H1 (cell line): ENCODE measurements at regions not wholly inside any gene's neighbourhood (a gene's known extent, or its start where the extent isn't known, plus 50 kb on each side); places are given as distances from the start of the nearest gene placed in this dataset.

ENCODE experiments used
- POLR2AphosphoS5 ChIP-seq: IDR thresholded peaks from 2 replicates; pipeline ENCODE4 v1.6.1; 2011; ENCODE audit warnings: low read depth, low read length
- TF ChIP-seq, protein P1 (sequence below), 3 experiments: IDR thresholded peaks; 1 replicate in 2 of 3; 2 replicates in 1 of 3; pipeline versions ENCODE4 v1.5.1 to v1.6.1; 2011; ENCODE audit warnings: low read length in 3 of 3, mild to moderate bottlenecking in 3 of 3, inconsistent platforms in 2 of 3, low read depth in 1 of 3, moderate library complexity in 1 of 3; ENCODE audit not compliant: insufficient read depth in 1 of 3; ENCODE audit errors: control extremely low read depth in 1 of 3
- TF ChIP-seq, protein P2 (sequence below): IDR thresholded peaks from 2 replicates; pipeline ENCODE4 v1.6.1; 2012; ENCODE audit warnings: inconsistent platforms

DNA sequence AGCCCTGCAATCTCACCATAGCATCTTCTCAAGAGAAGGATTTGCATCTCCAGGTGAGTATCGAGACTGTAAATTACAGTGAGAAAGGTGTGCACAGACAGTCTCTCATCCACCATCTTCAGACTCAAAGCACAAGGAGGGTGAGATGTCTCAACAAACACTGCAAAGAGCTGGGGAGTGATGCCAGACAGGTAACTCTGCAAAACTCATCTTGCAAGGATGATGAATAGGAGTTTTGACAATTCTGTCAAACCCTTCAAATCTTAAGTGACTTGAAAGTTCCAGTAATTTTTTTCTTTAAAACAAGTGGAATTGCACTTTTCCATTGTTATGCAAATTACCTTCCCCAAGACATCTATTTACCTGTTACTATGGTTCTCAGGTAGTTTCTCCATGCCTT, 277.2 kb upstream of the VCX3A start:
- TF ChIP-seq POLR2AphosphoS5, result no peak
- TF ChIP-seq, protein P1, sequence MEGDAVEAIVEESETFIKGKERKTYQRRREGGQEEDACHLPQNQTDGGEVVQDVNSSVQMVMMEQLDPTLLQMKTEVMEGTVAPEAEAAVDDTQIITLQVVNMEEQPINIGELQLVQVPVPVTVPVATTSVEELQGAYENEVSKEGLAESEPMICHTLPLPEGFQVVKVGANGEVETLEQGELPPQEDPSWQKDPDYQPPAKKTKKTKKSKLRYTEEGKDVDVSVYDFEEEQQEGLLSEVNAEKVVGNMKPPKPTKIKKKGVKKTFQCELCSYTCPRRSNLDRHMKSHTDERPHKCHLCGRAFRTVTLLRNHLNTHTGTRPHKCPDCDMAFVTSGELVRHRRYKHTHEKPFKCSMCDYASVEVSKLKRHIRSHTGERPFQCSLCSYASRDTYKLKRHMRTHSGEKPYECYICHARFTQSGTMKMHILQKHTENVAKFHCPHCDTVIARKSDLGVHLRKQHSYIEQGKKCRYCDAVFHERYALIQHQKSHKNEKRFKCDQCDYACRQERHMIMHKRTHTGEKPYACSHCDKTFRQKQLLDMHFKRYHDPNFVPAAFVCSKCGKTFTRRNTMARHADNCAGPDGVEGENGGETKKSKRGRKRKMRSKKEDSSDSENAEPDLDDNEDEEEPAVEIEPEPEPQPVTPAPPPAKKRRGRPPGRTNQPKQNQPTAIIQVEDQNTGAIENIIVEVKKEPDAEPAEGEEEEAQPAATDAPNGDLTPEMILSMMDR (IDR thresholded peaks at IDR 0.05; ENCODE audit: control extremely low read depth in 1 of 3, insufficient read depth in 1 of 3, low read depth in 1 of 3, low read length in 3 of 3), result no peak
- TF ChIP-seq, protein P2, sequence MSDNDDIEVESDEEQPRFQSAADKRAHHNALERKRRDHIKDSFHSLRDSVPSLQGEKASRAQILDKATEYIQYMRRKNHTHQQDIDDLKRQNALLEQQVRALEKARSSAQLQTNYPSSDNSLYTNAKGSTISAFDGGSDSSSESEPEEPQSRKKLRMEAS, result no peak
